ENCODE measurements at regions not wholly inside any gene's neighbourhood (a gene's known extent, or its start where the extent isn't known, plus 50 kb on each side); places are given as distances from the start of the nearest gene placed in this dataset.

GRCh38 chr5:152269533-152269932, 135.5 kb downstream of the NMUR2 start:
- DNase-seq: no peak

- DNase-seq: no peak
Measured at GRCh38 chr5:152264645-152265254, 140.3 kb downstream of the NMUR2 start.

- no peak for DNase-seq
Measured at GRCh38 chr5:152262667-152263066, 142.4 kb downstream of the NMUR2 start.

GRCh38 chr5:152260940-152261339, 144.1 kb downstream of the NMUR2 start:
- DNase-seq: no peak

- DNase-seq: no peak
Measured at GRCh38 chr5:152259702-152260101, 145.4 kb downstream of the NMUR2 start.

- DNase-seq: no peak
Measured at GRCh38 chr5:152256580-152256979, 148.5 kb downstream of the NMUR2 start.

GRCh38 chr5:152255411-152255810, 149.7 kb downstream of the NMUR2 start:
- no peak for DNase-seq

- no peak for DNase-seq
Measured at GRCh38 chr5:152247850-152248385, 157.2 kb downstream of the NMUR2 start.

GRCh38 chr5:152246401-152246800, 158.7 kb downstream of the NMUR2 start:
- no peak for DNase-seq

- no peak for DNase-seq
Measured at GRCh38 chr5:152237531-152237930, 167.5 kb downstream of the NMUR2 start.

- DNase-seq: no peak
Measured at GRCh38 chr5:152226191-152226590, 178.9 kb downstream of the NMUR2 start.

- no peak for DNase-seq
Measured at GRCh38 chr5:152221721-152222629, 183.1 kb downstream of the NMUR2 start.

GRCh38 chr5:152218694-152219093, 186.4 kb downstream of the NMUR2 start:
- no peak for DNase-seq

- DNase-seq: no peak
Measured at GRCh38 chr5:152205804-152206203, 199.3 kb downstream of the NMUR2 start.

GRCh38 chr5:152202321-152202720, 202.8 kb downstream of the NMUR2 start:
- no peak for DNase-seq

- DNase-seq: no peak
Measured at GRCh38 chr5:152193391-152194107, 211.5 kb downstream of the NMUR2 start.

GRCh38 chr5:152188251-152188650, 216.8 kb downstream of the NMUR2 start:
- DNase-seq: no peak

GRCh38 chr5:152187668-152188067, 217.4 kb downstream of the NMUR2 start:
- no peak for DNase-seq

- DNase-seq: no peak
Measured at GRCh38 chr5:152185547-152186245, 219.4 kb downstream of the NMUR2 start.

- DNase-seq: no peak
Measured at GRCh38 chr5:152184266-152184665, 220.8 kb downstream of the NMUR2 start.

GRCh38 chr5:152181461-152181860, 223.6 kb downstream of the NMUR2 start:
- no peak for DNase-seq

GRCh38 chr5:152178350-152178699, 226.8 kb downstream of the NMUR2 start:
- DNase-seq: no peak
